ENCODE measurements at regions not wholly inside any gene's neighbourhood (a gene's known extent, or its start where the extent isn't known, plus 50 kb on each side); places are given as distances from the start of the nearest gene placed in this dataset.

- no peak for DNase-seq
- H3K9me3 Mint-ChIP-seq = peaks cover 6% of the 10 kb centered on the region
- no peak overlapping the region for H3K27ac Mint-ChIP-seq
- intact Hi-C loops (cut with micrococcal nuclease) = no loop called here
- H3K27me3 Mint-ChIP-seq = no peaks in the 10 kb centered on the region
- no peaks in the 10 kb centered on the region for H3K36me3 Mint-ChIP-seq
- no peak overlapping the region for H3K4me3 Mint-ChIP-seq
- H3K4me1 Mint-ChIP-seq (ENCODE audit: low read depth) = no peaks in the 10 kb centered on the region
- ChIA-PET POLR2A (no interaction called here), CTCF (no interaction called here)
Measured at GRCh38 chr2:198994678-198995077, 463.1 kb downstream of the SATB2 start.

- Mint-ChIP-seq H3K9me3 (peaks cover 8% of the 10 kb centered on the region), H3K4me3 (no peak overlapping the region), H3K36me3 (no peaks in the 10 kb centered on the region), H3K27ac (no peak overlapping the region), H3K4me1 (ENCODE audit: low read depth) (no peaks in the 10 kb centered on the region), H3K27me3 (no peaks in the 10 kb centered on the region)
- ChIA-PET CTCF (no interaction called here), POLR2A (no interaction called here)
- no peak for DNase-seq
- intact Hi-C loops (cut with micrococcal nuclease) = no loop called here
Measured at GRCh38 chr2:198991431-198991830, 466.3 kb downstream of the SATB2 start.

DNA sequence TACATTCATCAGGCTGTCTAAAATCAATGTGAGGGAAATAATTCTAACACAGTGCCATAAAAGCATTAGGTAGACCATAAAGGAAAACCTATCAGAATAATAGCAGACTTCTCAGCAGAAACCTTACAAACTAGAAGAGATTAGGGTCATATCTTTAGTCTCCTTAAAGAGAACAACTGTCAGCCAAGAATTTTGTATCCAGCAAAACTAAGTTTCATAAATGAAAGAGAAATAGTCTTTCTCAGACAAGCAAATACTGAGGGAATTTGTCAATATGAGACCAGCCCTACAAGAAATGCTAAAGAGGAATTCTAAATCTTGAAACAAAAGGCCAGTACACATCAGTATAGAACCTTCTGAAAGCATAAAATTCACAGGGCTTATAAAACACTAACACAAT lies 482.0 kb downstream of the SATB2 start:
- H3K27ac Mint-ChIP-seq = no peak overlapping the region
- intact Hi-C loops (cut with micrococcal nuclease) = no loop called here
- DNase-seq = no peak
- no peak overlapping the region for H3K4me3 Mint-ChIP-seq
- no peaks in the 10 kb centered on the region for H3K36me3 Mint-ChIP-seq
- no peaks in the 10 kb centered on the region for H3K4me1 Mint-ChIP-seq (ENCODE audit: low read depth)
- no peaks in the 10 kb centered on the region for H3K27me3 Mint-ChIP-seq
- ChIA-PET CTCF (no interaction called here), POLR2A (no interaction called here)
- peaks cover 16% of the 10 kb centered on the region for H3K9me3 Mint-ChIP-seq

DNA sequence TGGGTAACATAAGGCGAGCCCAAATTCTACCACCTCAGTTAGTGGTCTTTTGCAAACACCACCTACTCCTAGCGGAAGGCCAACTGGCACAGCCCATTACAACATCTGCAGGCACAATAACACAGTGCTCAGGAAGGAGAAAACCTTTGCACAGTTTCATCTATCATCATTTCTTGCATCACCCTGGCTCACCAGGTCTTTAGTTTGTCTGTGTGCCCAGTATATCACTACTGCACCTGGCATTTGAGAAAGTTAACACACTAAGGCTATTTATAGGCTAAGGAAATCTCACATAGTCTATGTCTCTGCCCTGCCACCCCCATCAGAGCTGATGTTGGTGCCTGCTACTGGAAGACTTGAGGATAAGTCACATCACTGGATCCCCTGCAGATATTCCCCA lies 484.0 kb downstream of the SATB2 start:
- no peak for DNase-seq
- H3K4me3 Mint-ChIP-seq = no peak overlapping the region
- ChIA-PET POLR2A (no interaction called here), CTCF (no interaction called here)
- no peaks in the 10 kb centered on the region for H3K4me1 Mint-ChIP-seq (ENCODE audit: low read depth)
- H3K9me3 Mint-ChIP-seq = peaks cover 16% of the 10 kb centered on the region
- H3K27ac Mint-ChIP-seq = no peak overlapping the region
- intact Hi-C loops (cut with micrococcal nuclease) = no loop called here
- no peaks in the 10 kb centered on the region for H3K27me3 Mint-ChIP-seq
- H3K36me3 Mint-ChIP-seq = no peaks in the 10 kb centered on the region

GRCh38 chr2:198973181-198973580 lies 484.6 kb downstream of the SATB2 start:
- ChIA-PET POLR2A (no interaction called here), CTCF (no interaction called here)
- Mint-ChIP-seq H3K36me3 (no peaks in the 10 kb centered on the region), H3K9me3 (peaks cover 16% of the 10 kb centered on the region), H3K4me1 (ENCODE audit: low read depth) (no peaks in the 10 kb centered on the region), H3K4me3 (no peak overlapping the region), H3K27ac (no peak overlapping the region), H3K27me3 (no peaks in the 10 kb centered on the region)
- intact Hi-C loops (cut with micrococcal nuclease) = no loop called here
- DNase-seq = no peak

- Mint-ChIP-seq H3K4me1 (ENCODE audit: low read depth) (no peaks in the 10 kb centered on the region), H3K36me3 (no peaks in the 10 kb centered on the region), H3K27ac (no peak overlapping the region), H3K4me3 (no peak overlapping the region), H3K27me3 (no peaks in the 10 kb centered on the region), H3K9me3 (peaks cover under 1% of the 10 kb centered on the region)
- no peak for DNase-seq
- intact Hi-C loops (cut with micrococcal nuclease) = no loop called here
- ChIA-PET POLR2A (no interaction called here), CTCF (no interaction called here)
Measured at GRCh38 chr2:198968545-198968944, 489.2 kb downstream of the SATB2 start.

DNA sequence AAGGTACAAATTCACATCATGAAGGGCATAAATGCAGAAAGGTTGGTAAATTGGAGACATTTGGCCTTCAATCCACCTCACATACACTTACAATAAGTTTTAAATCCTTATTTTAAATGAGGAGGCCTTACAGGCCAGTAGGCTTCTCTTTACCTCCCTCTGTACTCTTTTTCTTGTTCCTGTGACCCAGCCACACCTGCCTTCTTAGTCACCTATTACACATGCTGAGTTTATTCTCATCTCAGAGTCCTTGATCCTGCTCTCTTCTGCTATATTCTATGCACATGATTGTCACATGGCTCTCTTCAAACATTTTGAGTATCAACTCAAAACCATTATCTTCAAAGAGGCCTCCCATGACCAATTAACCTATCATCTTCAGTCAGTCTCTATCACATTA lies 491.5 kb downstream of the SATB2 start:
- H3K27ac Mint-ChIP-seq = no peak overlapping the region
- intact Hi-C loops (cut with micrococcal nuclease) = no loop called here
- DNase-seq = no peak
- H3K4me3 Mint-ChIP-seq = no peak overlapping the region
- ChIA-PET CTCF (no interaction called here), POLR2A (no interaction called here)
- H3K9me3 Mint-ChIP-seq = no peaks in the 10 kb centered on the region
- no peaks in the 10 kb centered on the region for H3K4me1 Mint-ChIP-seq (ENCODE audit: low read depth)
- no peaks in the 10 kb centered on the region for H3K27me3 Mint-ChIP-seq
- H3K36me3 Mint-ChIP-seq = no peaks in the 10 kb centered on the region

DNA sequence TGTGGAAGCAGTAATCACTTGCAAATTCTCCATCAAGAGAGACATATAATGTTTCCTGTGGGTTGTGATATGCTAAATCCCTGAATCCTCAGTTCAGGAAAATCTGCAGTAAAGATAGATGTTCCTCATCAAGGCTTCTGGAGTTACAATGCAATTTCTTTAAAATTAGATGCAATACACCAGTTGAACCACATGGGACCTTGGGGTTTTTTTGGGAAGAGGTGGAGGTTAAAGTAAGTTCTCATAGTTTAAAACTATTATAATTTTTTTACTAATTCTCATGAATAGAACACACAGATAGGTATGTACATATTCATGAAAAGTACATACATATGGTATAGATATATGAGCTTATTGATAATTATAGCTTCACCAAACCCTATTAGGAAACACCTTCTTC lies 496.2 kb downstream of the SATB2 start:
- H3K9me3 Mint-ChIP-seq = no peaks in the 10 kb centered on the region
- H3K4me3 Mint-ChIP-seq = no peak overlapping the region
- H3K4me1 Mint-ChIP-seq (ENCODE audit: low read depth) = no peaks in the 10 kb centered on the region
- no peak for DNase-seq
- H3K27me3 Mint-ChIP-seq = no peaks in the 10 kb centered on the region
- intact Hi-C loops (cut with micrococcal nuclease) = no loop called here
- POLR2A ChIA-PET = no interaction called here
- H3K27ac Mint-ChIP-seq = no peak overlapping the region
- no peaks in the 10 kb centered on the region for H3K36me3 Mint-ChIP-seq
- CTCF ChIA-PET = no interaction called here

DNA sequence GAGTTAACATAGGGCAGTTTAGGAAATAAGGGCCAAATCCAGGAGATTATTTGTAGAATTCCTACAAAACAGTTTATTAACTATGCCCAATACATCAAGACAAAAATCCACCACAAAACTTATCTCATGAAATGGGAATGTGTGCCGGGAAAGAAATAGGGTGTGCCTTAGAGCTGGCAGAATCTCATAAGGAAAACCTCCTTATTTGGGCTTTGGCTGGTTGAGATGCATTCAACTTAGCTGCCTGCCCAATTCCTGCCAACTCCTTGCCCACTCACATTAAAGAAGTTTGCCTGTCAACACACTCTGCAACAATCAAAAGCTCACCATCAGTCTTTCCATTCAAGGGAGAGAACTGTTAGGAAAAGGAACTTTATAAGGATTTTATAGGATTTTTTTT lies 500.6 kb downstream of the SATB2 start:
- ChIA-PET CTCF (no interaction called here), POLR2A (no interaction called here)
- Mint-ChIP-seq H3K4me3 (no peak overlapping the region), H3K4me1 (ENCODE audit: low read depth) (no peaks in the 10 kb centered on the region), H3K27me3 (no peaks in the 10 kb centered on the region), H3K27ac (no peak overlapping the region), H3K36me3 (no peaks in the 10 kb centered on the region), H3K9me3 (no peaks in the 10 kb centered on the region)
- no peak for DNase-seq
- intact Hi-C loops (cut with micrococcal nuclease) = no loop called here

GRCh38 chr2:198953328-198953727 lies 504.4 kb downstream of the SATB2 start:
- H3K27ac Mint-ChIP-seq = no peak overlapping the region
- no peaks in the 10 kb centered on the region for H3K27me3 Mint-ChIP-seq
- H3K4me3 Mint-ChIP-seq = no peak overlapping the region
- H3K4me1 Mint-ChIP-seq (ENCODE audit: low read depth) = no peaks in the 10 kb centered on the region
- ChIA-PET CTCF (no interaction called here), POLR2A (no interaction called here)
- H3K9me3 Mint-ChIP-seq = no peaks in the 10 kb centered on the region
- H3K36me3 Mint-ChIP-seq = no peaks in the 10 kb centered on the region
- intact Hi-C loops (cut with micrococcal nuclease) = no loop called here
- no peak for DNase-seq

DNA sequence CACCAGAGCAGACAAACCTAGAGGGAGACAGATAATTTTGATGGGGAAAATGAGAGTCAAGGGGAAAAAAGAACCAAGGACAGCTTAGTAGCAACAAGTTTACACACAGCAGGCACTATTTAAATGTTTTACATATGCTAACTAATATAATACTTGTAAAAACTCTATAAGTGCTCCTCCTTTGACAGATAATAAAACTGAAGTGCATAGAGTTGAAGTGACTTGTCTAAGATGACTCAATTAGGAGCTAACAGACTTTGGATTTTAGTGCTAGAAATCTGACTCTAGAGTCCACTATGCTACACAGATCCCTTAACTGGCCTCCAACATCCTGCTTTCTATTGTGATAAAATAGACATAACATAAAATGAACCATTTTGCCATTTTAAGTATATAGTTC lies 506.9 kb downstream of the SATB2 start:
- no peak for DNase-seq
- Mint-ChIP-seq H3K27me3 (no peaks in the 10 kb centered on the region), H3K9me3 (no peaks in the 10 kb centered on the region), H3K4me1 (ENCODE audit: low read depth) (no peaks in the 10 kb centered on the region), H3K27ac (no peak overlapping the region), H3K36me3 (no peaks in the 10 kb centered on the region), H3K4me3 (no peak overlapping the region)
- intact Hi-C loops (cut with micrococcal nuclease) = no loop called here
- CTCF ChIA-PET = no interaction called here
- POLR2A ChIA-PET = no interaction called here

DNA sequence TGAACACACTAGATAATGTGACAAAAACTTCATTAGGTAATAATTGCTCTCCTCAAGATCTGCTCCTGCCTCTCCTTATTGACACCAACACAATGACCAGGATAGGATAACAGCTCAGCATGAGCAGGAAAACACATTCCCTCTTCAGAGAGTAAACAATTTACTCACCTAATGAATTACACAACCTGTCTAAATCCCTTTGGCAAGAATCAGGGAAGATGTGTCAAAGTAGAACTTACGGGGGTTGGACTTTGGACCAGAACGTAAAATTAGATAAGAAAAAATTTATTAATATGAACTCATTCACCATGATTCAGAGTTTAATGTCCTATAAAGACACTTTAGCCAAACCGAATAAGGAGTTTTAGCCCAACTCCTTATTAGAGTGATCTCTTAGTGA lies 512.2 kb downstream of the SATB2 start:
- no peak overlapping the region for H3K27ac Mint-ChIP-seq
- POLR2A ChIA-PET = no interaction called here
- no peak overlapping the region for H3K4me3 Mint-ChIP-seq
- intact Hi-C loops (cut with micrococcal nuclease) = no loop called here
- CTCF ChIA-PET = no interaction called here
- H3K4me1 Mint-ChIP-seq (ENCODE audit: low read depth) = no peaks in the 10 kb centered on the region
- no peak for DNase-seq
- no peaks in the 10 kb centered on the region for H3K9me3 Mint-ChIP-seq
- no peaks in the 10 kb centered on the region for H3K36me3 Mint-ChIP-seq
- H3K27me3 Mint-ChIP-seq = no peaks in the 10 kb centered on the region

DNA sequence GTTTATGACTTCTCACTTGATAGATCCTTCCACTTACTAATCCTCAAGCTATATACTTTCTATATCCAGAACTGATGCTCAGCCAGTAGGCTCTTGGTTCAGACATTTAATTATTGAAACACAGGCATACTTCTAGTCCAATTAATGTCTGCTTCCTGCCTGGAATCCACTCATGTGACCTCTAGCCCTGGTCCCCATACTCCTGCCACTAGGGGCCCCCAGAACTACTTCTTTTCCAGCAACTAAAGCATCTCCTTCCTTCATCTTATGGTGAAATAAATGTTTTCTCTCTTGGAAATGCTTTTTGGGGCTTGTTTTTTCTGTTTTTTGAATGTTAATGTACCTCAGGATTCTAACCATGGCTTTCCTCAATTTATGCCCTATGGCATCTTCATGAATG lies 527.6 kb downstream of the SATB2 start:
- Mint-ChIP-seq H3K4me3 (no peak overlapping the region), H3K36me3 (no peaks in the 10 kb centered on the region), H3K4me1 (ENCODE audit: low read depth) (no peaks in the 10 kb centered on the region), H3K9me3 (peaks cover 6% of the 10 kb centered on the region), H3K27ac (no peak overlapping the region), H3K27me3 (no peaks in the 10 kb centered on the region)
- ChIA-PET CTCF (no interaction called here), POLR2A (no interaction called here)
- DNase-seq = no peak
- intact Hi-C loops (cut with micrococcal nuclease) = no loop called here

DNA sequence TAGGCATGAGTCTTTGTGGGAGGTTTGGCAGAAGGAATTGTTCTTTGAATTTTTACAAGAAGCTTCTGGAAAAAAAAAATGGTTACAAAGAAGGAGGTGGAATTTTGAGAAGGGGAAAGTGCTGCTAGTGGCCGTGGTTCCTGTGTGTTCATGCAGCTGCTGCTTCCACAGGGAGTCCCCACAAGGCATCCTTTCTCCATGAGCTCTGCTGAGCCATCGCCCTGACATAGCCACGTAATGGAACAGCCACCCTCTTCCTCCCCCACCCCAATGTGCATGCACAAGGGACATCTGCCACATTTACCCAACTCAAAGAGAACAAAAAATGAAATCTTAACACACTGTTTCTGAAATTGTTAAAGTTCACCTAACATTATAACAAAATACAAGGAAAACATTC lies 529.7 kb downstream of the SATB2 start:
- Mint-ChIP-seq H3K4me3 (no peak overlapping the region), H3K36me3 (no peaks in the 10 kb centered on the region), H3K9me3 (peaks cover 4% of the 10 kb centered on the region), H3K27me3 (no peaks in the 10 kb centered on the region), H3K27ac (no peak overlapping the region), H3K4me1 (ENCODE audit: low read depth) (no peaks in the 10 kb centered on the region)
- intact Hi-C loops (cut with micrococcal nuclease) = no loop called here
- CTCF ChIA-PET = no interaction called here
- no peak for DNase-seq
- POLR2A ChIA-PET = no interaction called here
